ENCODE measurements at regions not wholly inside any gene's neighbourhood (a gene's known extent, or its start where the extent isn't known, plus 50 kb on each side); places are given as distances from the start of the nearest gene placed in this dataset.
A peak's percentile ranks its signal among the peaks of the same experiment; 100 is the strongest.

- TF ChIP-seq CTCF (IDR thresholded peaks at IDR 0.05; ENCODE audit: insufficient read depth, low read depth, low read length): peak; percentile 100
- no peak for TF ChIP-seq EZH2 (IDR thresholded peaks at IDR 0.05; ENCODE audit: insufficient read depth, low read length)
Observed at GRCh38 chr18:34122724-34123334, 101.9 kb downstream of the NOL4 start.

All from astrocyte (in vitro differentiated cells and primary cell).